ENCODE measurements at regions not wholly inside any gene's neighbourhood (a gene's known extent, or its start where the extent isn't known, plus 50 kb on each side); places are given as distances from the start of the nearest gene placed in this dataset.

GRCh38 chr14:30387871-30388270, 171.1 kb upstream of the G2E3 start:
- no peak for TF ChIP-seq CTCF (IDR thresholded peaks at IDR 0.05)
- TF ChIP-seq POLR2A (IDR thresholded peaks at IDR 0.05): no peak

Data from esophagus squamous epithelium (tissue), 4 donors.